ENCODE measurements at regions not wholly inside any gene's neighbourhood (a gene's known extent, or its start where the extent isn't known, plus 50 kb on each side); places are given as distances from the start of the nearest gene placed in this dataset.

DNA sequence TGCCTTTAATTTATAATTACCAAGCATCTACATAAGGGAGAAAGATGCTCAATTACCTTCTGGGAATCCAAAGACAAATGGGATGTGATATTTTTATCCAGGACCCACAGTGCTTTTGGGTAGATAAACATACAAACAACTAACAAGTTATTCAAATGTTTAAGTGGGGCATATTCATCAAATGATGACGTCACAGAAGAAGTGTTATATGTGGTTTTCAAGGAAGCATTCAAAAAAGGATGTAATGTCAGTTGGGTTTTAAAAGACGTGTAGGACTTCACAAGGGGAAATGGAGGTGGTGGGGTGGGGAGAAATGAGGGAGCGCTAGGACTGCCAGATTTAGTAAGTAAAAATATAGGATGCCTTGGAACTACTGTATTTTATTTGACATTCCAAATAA lies 915.9 kb downstream of the KCNA4 start:
- no peak for TF ChIP-seq FOXM1 (IDR thresholded peaks at IDR 0.05; ENCODE audit: borderline replicate concordance, low read depth)
- TF ChIP-seq TAF1 (IDR thresholded peaks at IDR 0.05; ENCODE audit: low read depth) = no peak
- TF ChIP-seq EP300 (IDR thresholded peaks at IDR 0.05; ENCODE audit: borderline replicate concordance) = no peak
- TF ChIP-seq YY1 (IDR thresholded peaks at IDR 0.05; ENCODE audit: low read depth) = no peak
- TF ChIP-seq, protein P1, sequence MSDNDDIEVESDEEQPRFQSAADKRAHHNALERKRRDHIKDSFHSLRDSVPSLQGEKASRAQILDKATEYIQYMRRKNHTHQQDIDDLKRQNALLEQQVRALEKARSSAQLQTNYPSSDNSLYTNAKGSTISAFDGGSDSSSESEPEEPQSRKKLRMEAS (IDR thresholded peaks at IDR 0.05) = no peak
- no peak for TF ChIP-seq CREB1 (IDR thresholded peaks at IDR 0.05; ENCODE audit: low read depth)
- TF ChIP-seq, protein P2, sequence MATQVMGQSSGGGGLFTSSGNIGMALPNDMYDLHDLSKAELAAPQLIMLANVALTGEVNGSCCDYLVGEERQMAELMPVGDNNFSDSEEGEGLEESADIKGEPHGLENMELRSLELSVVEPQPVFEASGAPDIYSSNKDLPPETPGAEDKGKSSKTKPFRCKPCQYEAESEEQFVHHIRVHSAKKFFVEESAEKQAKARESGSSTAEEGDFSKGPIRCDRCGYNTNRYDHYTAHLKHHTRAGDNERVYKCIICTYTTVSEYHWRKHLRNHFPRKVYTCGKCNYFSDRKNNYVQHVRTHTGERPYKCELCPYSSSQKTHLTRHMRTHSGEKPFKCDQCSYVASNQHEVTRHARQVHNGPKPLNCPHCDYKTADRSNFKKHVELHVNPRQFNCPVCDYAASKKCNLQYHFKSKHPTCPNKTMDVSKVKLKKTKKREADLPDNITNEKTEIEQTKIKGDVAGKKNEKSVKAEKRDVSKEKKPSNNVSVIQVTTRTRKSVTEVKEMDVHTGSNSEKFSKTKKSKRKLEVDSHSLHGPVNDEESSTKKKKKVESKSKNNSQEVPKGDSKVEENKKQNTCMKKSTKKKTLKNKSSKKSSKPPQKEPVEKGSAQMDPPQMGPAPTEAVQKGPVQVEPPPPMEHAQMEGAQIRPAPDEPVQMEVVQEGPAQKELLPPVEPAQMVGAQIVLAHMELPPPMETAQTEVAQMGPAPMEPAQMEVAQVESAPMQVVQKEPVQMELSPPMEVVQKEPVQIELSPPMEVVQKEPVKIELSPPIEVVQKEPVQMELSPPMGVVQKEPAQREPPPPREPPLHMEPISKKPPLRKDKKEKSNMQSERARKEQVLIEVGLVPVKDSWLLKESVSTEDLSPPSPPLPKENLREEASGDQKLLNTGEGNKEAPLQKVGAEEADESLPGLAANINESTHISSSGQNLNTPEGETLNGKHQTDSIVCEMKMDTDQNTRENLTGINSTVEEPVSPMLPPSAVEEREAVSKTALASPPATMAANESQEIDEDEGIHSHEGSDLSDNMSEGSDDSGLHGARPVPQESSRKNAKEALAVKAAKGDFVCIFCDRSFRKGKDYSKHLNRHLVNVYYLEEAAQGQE (IDR thresholded peaks at IDR 0.05; ENCODE audit: low read depth) = no peak
- TF ChIP-seq CEBPB (IDR thresholded peaks at IDR 0.05) = no peak

Measured in Ishikawa (cell line).